HG03108 (cell line): ENCODE measurements at regions not wholly inside any gene's neighbourhood (a gene's known extent, or its start where the extent isn't known, plus 50 kb on each side); places are given as distances from the start of the nearest gene placed in this dataset.

Experiments used
- ATAC-seq: cut with Tn5 transposase; IDR thresholded peaks from one replicate; pipeline ENCODE4 v1.9.1; 2021; ENCODE audit warnings: moderate library complexity; ENCODE audit not compliant: unreplicated experiment

DNA sequence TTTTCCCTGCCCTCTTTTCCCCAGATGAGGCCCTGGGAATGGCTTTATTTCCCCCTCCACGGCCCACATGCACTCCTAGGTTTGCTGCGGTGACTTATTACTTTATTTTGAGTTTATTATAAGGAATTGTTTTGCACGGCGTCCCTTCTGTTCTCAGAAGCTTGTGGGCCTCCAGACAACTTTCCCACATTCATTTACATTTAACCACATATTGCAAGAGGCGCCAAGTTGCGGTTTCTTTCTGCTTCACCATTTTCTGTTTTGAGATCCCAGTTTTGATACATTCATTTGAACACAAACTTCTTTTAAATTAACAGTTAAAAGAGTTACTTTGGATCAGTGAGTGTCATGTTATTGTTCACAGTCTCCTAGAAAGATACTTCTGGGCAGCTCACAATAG lies 532.5 kb upstream of the MGMT start:
- no peak for ATAC-seq

- no peak for ATAC-seq
Measured at GRCh38 chr10:128936392-128936791, 530.6 kb upstream of the MGMT start.

DNA sequence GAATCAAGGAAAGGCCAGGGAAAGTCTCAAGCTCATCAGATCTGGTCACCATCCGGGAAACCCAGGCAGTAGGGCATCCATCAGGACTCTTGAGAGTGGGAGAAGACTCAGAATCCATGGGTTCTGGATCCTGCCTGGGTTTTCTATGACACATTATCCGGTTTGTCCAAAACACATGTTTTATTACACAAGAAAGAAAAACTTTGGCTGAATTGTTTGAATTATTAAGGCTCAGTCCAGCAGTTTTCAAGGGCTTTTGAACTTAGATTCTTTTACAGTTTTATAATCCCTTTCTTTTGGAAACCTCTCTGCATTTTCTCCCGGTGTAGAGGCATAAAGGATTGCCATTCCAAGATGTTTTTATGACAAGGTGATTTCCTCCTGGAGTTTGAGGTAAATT lies 528.5 kb upstream of the MGMT start:
- ATAC-seq: no peak

GRCh38 chr10:128940081-128940480 lies 527.0 kb upstream of the MGMT start:
- no peak for ATAC-seq

DNA sequence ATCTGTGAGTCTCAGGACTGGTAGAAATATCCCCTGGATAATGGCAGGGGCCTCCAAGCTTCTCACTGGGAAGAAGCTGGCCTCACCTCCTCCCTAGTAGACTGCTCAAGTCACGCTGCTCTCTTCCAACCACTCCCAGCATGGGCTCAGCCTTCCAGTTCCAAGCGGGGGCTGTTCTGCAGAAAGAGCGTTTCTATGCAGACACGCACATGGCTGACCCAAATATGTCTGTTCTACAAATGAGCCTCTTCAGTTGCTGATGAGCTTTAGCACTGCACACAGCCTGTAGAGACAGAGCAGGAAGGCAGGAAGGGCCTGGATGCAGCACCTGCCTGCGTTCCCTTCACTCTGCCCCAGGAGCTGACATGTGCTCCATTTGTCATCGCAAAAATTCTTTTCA lies 523.9 kb upstream of the MGMT start:
- ATAC-seq: no peak

DNA sequence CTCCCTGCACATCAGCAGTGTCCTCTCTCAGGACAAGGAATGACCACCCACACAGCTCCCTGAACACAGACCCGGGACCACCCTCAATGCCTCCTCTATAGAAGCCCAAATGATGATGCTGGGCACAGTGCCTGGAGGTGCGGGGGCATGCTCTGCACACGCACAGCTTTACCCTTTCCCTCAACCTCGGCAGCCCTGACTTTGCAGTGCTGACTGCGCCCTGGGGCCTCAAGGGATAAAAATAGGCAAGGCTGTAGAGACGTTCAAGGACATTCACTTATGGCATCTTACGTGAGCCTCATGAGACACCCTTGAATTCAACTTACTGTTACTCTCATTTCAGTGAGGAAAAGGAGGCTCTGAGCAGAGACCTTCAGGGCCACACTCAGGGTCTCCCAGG lies 521.6 kb upstream of the MGMT start:
- no peak for ATAC-seq

GRCh38 chr10:128950159-128950915 lies 516.7 kb upstream of the MGMT start:
- ATAC-seq: no peak

DNA sequence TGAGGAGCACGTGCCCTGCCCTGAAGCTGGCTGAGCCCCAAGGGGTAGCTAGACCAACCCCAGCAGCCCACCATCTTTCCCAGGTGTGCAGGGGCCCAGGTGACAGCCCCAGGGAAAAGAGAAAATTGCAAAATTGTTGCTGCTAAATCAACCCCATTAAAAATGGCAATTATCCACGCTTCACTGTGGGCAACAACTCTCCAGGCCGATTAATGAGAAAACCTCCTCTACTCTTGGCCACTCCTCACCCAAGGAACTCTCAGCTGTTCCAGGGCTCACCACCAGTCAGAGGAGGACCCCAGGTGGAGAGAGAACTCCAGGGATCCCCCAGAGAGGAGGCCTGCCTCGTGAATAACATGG lies 516.1 kb upstream of the MGMT start:
- no peak for ATAC-seq

DNA sequence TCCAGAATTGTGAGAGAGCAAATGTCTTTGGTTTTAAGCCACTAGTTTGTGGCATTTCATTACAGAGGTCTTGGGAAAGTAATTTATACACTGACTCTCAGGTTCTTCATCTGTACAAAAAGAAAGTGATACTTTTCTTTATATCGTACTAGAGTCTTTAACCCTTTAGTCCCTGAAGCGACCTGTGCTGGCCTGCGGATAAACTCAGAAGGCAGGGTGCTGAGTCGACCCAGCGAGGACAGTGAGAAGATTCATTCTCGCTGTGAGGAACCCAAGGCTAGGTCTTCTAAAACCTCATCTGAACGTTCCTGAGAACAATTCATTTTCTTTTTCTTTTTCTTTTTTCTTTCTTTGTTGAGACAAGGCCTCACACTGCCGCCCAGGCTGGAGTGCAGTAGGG lies 514.2 kb upstream of the MGMT start:
- ATAC-seq: no peak

- ATAC-seq: no peak
Measured at GRCh38 chr10:128956149-128956548, 510.9 kb upstream of the MGMT start.

DNA sequence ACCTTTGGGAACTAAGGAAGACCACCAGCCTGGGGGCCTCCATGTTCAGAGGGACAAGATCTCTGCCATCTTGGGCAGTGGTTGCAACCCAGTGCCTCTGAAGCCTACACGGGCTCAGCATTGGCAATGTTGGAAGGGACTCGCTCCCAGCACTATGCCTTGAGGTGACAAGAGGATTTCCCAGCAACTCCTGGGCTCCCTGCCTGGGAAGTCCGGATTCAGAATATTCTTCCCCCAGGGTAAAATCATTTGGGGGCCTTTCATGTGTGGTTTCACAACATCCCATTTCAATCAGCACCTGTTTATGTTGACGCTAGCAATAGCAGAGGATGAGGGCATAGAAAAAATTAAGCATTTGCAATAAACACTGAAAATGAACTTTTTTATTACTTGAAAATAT lies 509.8 kb upstream of the MGMT start:
- ATAC-seq: no peak

DNA sequence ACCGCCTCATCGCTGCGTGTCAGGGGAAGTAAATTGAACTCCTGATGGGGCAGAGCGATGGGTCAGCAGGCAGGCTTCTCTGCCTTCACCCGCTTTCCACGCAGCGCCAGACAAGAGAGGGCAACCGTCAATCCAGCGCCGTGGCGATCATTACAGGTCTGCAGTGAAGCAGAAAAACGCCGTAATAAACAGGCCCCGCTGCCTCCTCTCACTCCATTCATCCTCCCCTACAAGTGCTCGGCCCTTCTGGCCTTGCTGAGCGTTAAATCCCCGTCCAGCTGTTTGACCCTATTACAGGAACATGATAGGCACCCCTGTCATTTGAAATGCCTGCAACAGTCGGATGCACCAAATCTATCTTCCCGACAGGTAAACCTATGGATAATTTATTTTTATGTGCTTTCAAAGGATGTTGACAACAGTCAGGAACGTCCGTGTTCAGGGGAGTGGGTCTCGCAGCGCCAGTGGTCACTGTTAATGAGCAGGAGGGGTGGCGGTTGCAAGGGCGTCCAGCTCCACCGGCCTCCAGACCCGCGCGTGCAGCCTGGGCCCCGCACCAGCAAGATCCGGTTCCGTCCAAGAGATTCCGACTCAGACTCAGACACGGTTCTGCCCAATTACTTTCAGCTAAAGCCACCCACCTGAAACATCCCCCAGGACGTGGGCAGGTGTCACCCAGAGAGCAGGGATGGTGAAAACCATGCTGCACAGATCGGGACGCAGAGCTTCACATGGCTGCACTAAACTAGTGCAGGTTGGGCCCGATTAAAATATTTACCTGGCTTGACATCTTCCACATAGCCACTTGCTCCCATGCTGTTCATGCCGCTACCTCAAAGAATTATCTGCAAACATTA lies 508.0 kb upstream of the MGMT start:
- ATAC-seq: no peak

DNA sequence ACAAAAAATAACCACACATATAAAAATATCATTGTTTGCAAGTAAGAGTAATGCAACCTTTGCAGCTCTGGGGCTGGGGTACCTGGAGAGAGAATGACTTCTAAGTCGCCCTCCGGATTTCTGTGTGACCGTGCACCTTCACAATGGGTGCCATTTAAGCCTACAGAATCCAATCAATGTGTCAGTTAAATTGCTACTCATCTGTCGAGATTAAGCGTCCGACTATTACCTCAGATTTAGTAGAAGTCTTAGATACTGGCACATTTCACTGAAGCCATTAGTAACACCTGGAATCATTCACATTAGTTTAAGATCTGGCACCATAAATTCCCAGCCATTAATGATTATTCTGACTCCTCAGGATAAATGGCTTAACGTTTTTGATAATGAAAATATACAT lies 507.3 kb upstream of the MGMT start:
- ATAC-seq: no peak

- no peak for ATAC-seq
Measured at GRCh38 chr10:128960517-128960916, 506.5 kb upstream of the MGMT start.

DNA sequence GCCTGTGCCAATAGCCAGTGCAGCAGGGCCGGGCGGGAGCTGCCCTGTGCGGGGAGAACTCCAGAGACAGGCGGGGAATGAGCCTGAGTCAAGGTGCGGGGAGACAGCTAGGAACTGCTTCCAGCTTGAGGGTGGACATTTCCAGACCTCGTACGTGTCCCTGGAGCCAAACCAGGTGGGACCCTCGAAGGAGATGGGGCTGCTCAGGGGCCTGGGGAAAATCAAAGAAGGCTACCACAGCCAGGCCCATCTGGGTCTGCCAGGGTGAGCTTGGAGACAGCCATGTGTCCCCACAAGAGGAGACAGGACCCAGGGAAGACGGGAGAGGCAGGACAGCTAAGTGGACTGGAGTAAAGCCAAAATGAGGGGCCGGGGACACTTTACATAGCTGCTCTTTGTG lies 504.9 kb upstream of the MGMT start:
- no peak for ATAC-seq

DNA sequence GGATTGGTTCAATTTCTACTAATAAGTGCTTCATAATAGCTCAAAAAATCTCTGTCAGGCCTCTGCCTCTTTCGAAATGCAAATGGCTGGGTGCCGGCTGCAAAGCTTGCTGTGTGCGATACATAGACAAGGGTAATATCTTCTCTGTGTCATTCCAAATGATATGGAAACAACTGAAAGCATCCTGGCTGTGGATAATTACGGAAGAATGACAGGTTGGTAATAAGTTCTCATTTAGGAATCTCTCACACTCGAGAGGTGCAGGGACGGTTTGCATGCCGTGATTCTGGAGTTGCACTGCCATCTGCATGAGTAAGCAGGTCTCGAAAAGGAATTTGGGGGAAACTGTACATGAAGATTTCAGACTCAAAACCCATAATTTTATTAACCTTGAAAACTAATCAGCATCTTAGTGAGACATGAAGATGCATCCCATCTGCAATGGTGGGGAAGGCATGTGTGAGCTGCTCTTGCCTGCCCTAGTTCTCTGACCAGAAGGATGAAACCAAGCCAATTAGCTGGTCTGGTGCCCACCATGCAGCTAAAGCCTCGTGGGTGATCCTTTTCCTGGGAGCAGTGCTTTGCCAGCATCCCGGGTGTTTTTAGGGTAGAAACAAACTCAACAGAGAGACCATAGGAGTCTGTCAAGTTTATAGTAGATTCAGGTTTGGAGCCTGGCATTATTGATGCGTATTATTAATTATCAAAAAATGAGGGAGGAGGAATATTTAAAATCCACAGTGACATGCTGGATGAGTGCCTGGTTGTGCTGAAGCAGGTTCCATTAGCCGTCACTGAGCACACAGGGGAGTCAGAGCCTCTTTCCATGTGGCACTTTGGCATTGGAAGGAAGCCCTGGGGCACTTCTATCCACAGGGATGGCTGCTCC lies 503.6 kb upstream of the MGMT start:
- ATAC-seq: no peak

- no peak for ATAC-seq
Measured at GRCh38 chr10:128964100-128964403, 503.0 kb upstream of the MGMT start.

- ATAC-seq: no peak
Measured at GRCh38 chr10:128967980-128968756, 498.9 kb upstream of the MGMT start.

DNA sequence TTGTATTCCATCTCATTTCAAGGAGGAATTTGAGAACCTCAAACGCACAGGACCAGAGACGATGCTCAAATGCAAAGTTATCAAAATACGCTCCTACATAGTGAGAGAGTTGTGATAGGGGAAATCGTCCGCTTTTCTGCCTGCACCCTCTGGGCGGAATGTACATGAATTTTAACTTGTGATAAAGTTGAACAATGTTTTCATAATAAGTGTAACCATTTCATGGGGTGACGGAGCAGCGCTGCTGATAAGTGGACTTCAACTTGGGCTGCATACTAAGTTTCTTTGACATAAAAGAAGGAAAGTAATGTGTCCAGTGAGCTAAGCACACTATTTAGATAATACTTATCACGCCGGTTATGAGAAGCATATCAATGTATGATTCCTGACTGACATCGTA lies 497.5 kb upstream of the MGMT start:
- no peak for ATAC-seq

DNA sequence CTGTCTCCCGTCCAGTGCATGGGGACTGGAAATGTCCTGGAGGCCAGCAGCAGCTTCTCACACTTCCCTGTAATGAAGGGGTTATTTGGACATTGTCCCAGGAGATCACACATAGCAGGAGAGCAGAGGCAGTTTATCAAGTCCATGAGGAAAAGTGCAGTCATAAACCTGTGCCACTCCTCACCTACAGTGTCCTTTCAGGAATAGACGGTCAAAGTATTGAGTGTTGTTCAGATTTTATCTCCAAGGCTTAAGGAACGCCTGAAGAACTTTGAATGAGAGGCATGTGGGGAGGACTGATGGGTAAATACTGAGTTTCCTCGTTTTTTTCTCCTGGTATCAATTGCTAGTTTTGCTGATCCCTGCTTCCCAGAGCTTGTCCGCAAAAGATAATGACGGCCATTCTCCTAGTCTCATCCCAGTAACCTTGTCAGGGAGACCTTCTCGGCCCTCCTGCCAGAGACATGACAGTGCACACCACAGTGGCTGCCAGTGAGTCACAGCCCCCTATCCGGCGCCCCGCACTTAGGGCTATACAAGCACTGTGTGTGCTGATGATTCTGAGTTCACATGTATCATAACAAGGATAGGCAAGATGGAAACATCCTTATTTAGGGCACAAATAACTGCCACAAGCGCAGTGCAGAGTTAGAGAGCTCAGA lies 495.5 kb upstream of the MGMT start:
- ATAC-seq: no peak
